Pancreas (tissue), 10 donors: ENCODE measurements at regions not wholly inside any gene's neighbourhood (a gene's known extent, or its start where the extent isn't known, plus 50 kb on each side); places are given as distances from the start of the nearest gene placed in this dataset.

Source experiments
- ATAC-seq, 4 donors: fragments of 200-7000 bp; cut with Tn5 transposase; one replicate each; pipeline versions ENCODE4 v1.8.0 to v1.9.1; 2020; ENCODE audit warnings: mild to moderate bottlenecking in 4 of 4, moderate library complexity in 4 of 4
- DNase-seq, 6 donors: peaks; one replicate each; pipeline ENCODE4 v3.0.0-alpha.2; 2020
- FAIRE-seq: peaks from 2 replicates; lab custom pipeline; 2012; peaks lifted over from hg19 to GRCh38; lab: Jason Lieb, UNC
- H3K27ac ChIP-seq, 4 donors: fragments of 200-600 bp; sonication (generic); 1 replicate in 3 of 4; 2 replicates in 1 of 4; pipeline versions ENCODE4 v1.5.0 to v1.8.0; 2020
- H3K27me3 ChIP-seq, 4 donors: fragments of 200-600 bp; one replicate each; pipeline ENCODE4 v1.8.0; 2021
- H3K36me3 ChIP-seq, 3 donors: fragments of 200-600 bp; sonication (generic) in 1 of 3; one replicate each; pipeline versions ENCODE4 v1.5.0 to v1.8.0; 2020 to 2021
- H3K4me1 ChIP-seq, 3 donors: fragments of 200-600 bp; one replicate each; pipeline ENCODE4 v1.8.0; 2021
- H3K4me3 ChIP-seq, 4 donors: fragments of 200-600 bp; sonication (generic) in 2 of 4; one replicate each; pipeline versions ENCODE4 v1.5.0 to v1.8.0; 2020 to 2021
- H3K9me3 ChIP-seq, 4 donors: fragments of 200-600 bp; one replicate each; pipeline ENCODE4 v1.8.0; 2021
- CTCF ChIP-seq, 4 donors: fragments of 200-600 bp; sonication (generic) in 3 of 4; IDR thresholded peaks; one replicate each; pipeline versions ENCODE4 v1.5.0 to v1.8.0; 2021; ENCODE audit warnings: antibody characterized with exemption in 4 of 4
- WGBS, 2 donors: extraction: QIAGEN DNeasy Blood & Tissue Kit; methylation state at CpG; one replicate each; pipeline ENCODE4 v1.1.7; 2013; 5-methylcytosine and 5-hydroxymethylcytosine counted together
- intact Hi-C, 3 donors: fragments of 100-400 bp; cut with DNase I; formaldehyde crosslinking; loops; one replicate each; pipeline versions ENCODE4 v1.11.1 to v1.14.2; 2022
- donor health status: healthy with polysubstance abuse.
- donor health status: DM: no; HTN: no; CAD: no; lungs with moderate emphysema.
- donor health status: DM: no; HTN: no; CAD: no.
- donor health status: control.
- donor health status: control.
- donor health status: Bipolar disorder and iron deficiency.
- donor health status: DM: yes; HTN: yes; CAD: no.
- donor health status: DM: no; HTN: no; CAD: no.
- donor health status: DM: no; HTN: no; CAD: no.
- donor health status: DM: yes; HTN: yes; CAD: no.

- H3K27ac ChIP-seq = no peak overlapping the region
- TF ChIP-seq CTCF (IDR thresholded peaks at IDR 0.05) = no peak
- no peaks in the 10 kb centered on the region for H3K9me3 ChIP-seq
- H3K4me3 ChIP-seq = no peak overlapping the region
- peak in 1 of 4 donors; percentile 16 for ATAC-seq
- 10 to 13% methylated on average over 20 of the region's 20 CpGs for WGBS, 2 donors
- intact Hi-C loops = no loop called here
- no peak for FAIRE-seq
- no peaks in the 10 kb centered on the region for H3K4me1 ChIP-seq
- peaks cover 0 to 7% (median 0%) of the 10 kb centered on the region in 4 donors for H3K27me3 ChIP-seq
- no peak for DNase-seq
- no peaks in the 10 kb centered on the region for H3K36me3 ChIP-seq
Observed at GRCh38 chr18:77911971-77912605, 662.4 kb downstream of the GALR1 start.

- Histone ChIP-seq H3K36me3 (no peaks in the 10 kb centered on the region), H3K27me3 (no peaks in the 10 kb centered on the region), H3K4me1 (no peaks in the 10 kb centered on the region), H3K4me3 (no peak overlapping the region), H3K9me3 (no peaks in the 10 kb centered on the region), H3K27ac (no peak overlapping the region)
- DNase-seq (no peak), ATAC-seq (peak in 2 of 4 donors; percentile 68 to 75), FAIRE-seq (no peak)
- TF ChIP-seq CTCF (IDR thresholded peaks at IDR 0.05) = no peak
- intact Hi-C loops = no loop called here
- WGBS, 2 donors = 43 to 58% methylated on average over 5 of the region's 5 CpGs
Observed at GRCh38 chr18:77918730-77919129, 669.1 kb downstream of the GALR1 start.

- DNase-seq (no peak), FAIRE-seq (no peak), ATAC-seq (no peak)
- Histone ChIP-seq H3K4me1 (no peaks in the 10 kb centered on the region), H3K27ac (no peak overlapping the region), H3K9me3 (no peaks in the 10 kb centered on the region), H3K36me3 (no peaks in the 10 kb centered on the region), H3K4me3 (no peak overlapping the region), H3K27me3 (no peaks in the 10 kb centered on the region)
- intact Hi-C loops = no loop called here
- 46 to 56% methylated on average over 4 of the region's 4 CpGs for WGBS, 2 donors
- no peak for TF ChIP-seq CTCF (IDR thresholded peaks at IDR 0.05)
Observed at GRCh38 chr18:77919923-77920322, 670.3 kb downstream of the GALR1 start.

- WGBS, 2 donors = 36 to 60% methylated on average over 1 of the region's 1 CpG
Observed at GRCh38 chr18:77935342-77935741, 685.7 kb downstream of the GALR1 start.

More at GRCh38 chr18:77935342-77935741, 685.7 kb downstream of the GALR1 start:
- no peak overlapping the region for H3K27ac ChIP-seq
- no peaks in the 10 kb centered on the region for H3K9me3 ChIP-seq
- H3K4me1 ChIP-seq = no peaks in the 10 kb centered on the region
- intact Hi-C loops = no loop called here
- no peak for FAIRE-seq
- TF ChIP-seq CTCF (IDR thresholded peaks at IDR 0.05) = no peak
- DNase-seq = no peak
- no peak overlapping the region for H3K4me3 ChIP-seq
- no peak for ATAC-seq
- peaks cover 0 to 11% (median 0%) of the 10 kb centered on the region in 4 donors for H3K27me3 ChIP-seq
- no peaks in the 10 kb centered on the region for H3K36me3 ChIP-seq
